Ovary (tissue), 7 donors: ENCODE measurements at regions not wholly inside any gene's neighbourhood (a gene's known extent, or its start where the extent isn't known, plus 50 kb on each side); places are given as distances from the start of the nearest gene placed in this dataset.

Source experiments
- DNase-seq, 5 donors: peaks; one replicate each; pipeline ENCODE4 v3.0.0-alpha.2; 2019 to 2020
- H3K27ac ChIP-seq, 2 donors: fragments of 200-600 bp; one replicate each; pipeline versions ENCODE4 v1.5.1 to v1.8.0; 2019 to 2022
- H3K27me3 ChIP-seq: fragments of 200-600 bp; one replicate; pipeline ENCODE4 v1.8.0; 2022
- H3K36me3 ChIP-seq: fragments of 200-600 bp; sonication (generic); one replicate; pipeline ENCODE4 v1.5.1; 2019
- H3K4me1 ChIP-seq: one replicate; pipeline ENCODE4 v1.8.1; 2013; ENCODE audit warnings: mild to moderate bottlenecking, moderate library complexity; ENCODE audit not compliant: insufficient read depth
- H3K4me3 ChIP-seq: fragments of 200-600 bp; sonication (generic); one replicate; pipeline ENCODE4 v1.5.1; 2017
- H3K9me3 ChIP-seq, 2 donors: fragments of 200-600 bp in 1 of 2; sonication (generic) in 1 of 2; one replicate each; pipeline versions ENCODE4 v1.5.1 to v1.8.1; 2013 to 2019; ENCODE audit warnings: mild to moderate bottlenecking in 1 of 2, moderate library complexity in 1 of 2
- CTCF ChIP-seq, 3 donors: fragments of 450-650 bp in 2 of 3; fragments of 200-600 bp in 1 of 3; IDR thresholded peaks; one replicate each; pipeline versions ENCODE4 v1.5.1 to v1.8.0; 2016 to 2022; ENCODE audit warnings: antibody characterized with exemption in 3 of 3, mild to moderate bottlenecking in 1 of 3
- EP300 ChIP-seq: sonication (generic); formaldehyde crosslinking; IDR thresholded peaks from one replicate; pipeline ENCODE4 v1.6.1; 2017; ENCODE audit warnings: antibody characterized with exemption
- POLR2A ChIP-seq: fragments of 450-650 bp; IDR thresholded peaks from one replicate; pipeline ENCODE4 v1.6.1; 2017; ENCODE audit warnings: antibody characterized with exemption, mild to moderate bottlenecking, moderate library complexity
- WGBS, 3 donors: extraction: QIAGEN DNeasy Blood & Tissue Kit in 1 of 3; methylation state at CpG; one replicate each; pipeline versions ENCODE4 v1.1.5 to v1.1.7; 2013 to 2017; 5-methylcytosine and 5-hydroxymethylcytosine counted together
- intact Hi-C, 4 donors: fragments of 100-400 bp; cut with DNase I; formaldehyde crosslinking; loops; one replicate each; pipeline versions ENCODE4 v1.11.0 to v1.15.1; 2022 to 2023
- donor health status: DM: no; HTN: no; CAD: no; lungs with moderate emphysema.
- donor health status: DM: no; HTN: no; CAD: no.
- donor health status: Bipolar disorder and iron deficiency.
- donor health status: DM: no; HTN: no; CAD: no.
- donor health status: DM: yes; HTN: yes; CAD: no.

- no peak for DNase-seq
- Histone ChIP-seq H3K9me3 (no peaks in the 10 kb centered on the region), H3K27me3 (no peaks in the 10 kb centered on the region), H3K36me3 (no peaks in the 10 kb centered on the region), H3K27ac (no peak overlapping the region), H3K4me3 (no peak overlapping the region), H3K4me1 (no peaks in the 10 kb centered on the region)
- intact Hi-C loops = no loop called here
- TF ChIP-seq EP300 (no peak), CTCF (IDR thresholded peaks at IDR 0.05) (no peak), POLR2A (no peak)
- 92 to 93% (median 92%) methylated on average over 9 of the region's 9 CpGs for WGBS, 3 donors
These were observed 529.5 kb downstream of the LIG4 start for GRCh38 chr13:107685876-107686275.

- 57 to 69% (median 66%) methylated on average over 10 of the region's 10 CpGs for WGBS, 3 donors
- intact Hi-C loops = no loop called here
These were observed 533.7 kb downstream of the LIG4 start for GRCh38 chr13:107681600-107681999.

GRCh38 chr13:107680115-107680514 lies 535.2 kb downstream of the LIG4 start:
- H3K9me3 ChIP-seq = no peaks in the 10 kb centered on the region
- no peak overlapping the region for H3K27ac ChIP-seq
- intact Hi-C loops = no loop called here
- no peak overlapping the region for H3K4me3 ChIP-seq
- H3K4me1 ChIP-seq = no peaks in the 10 kb centered on the region
- H3K27me3 ChIP-seq = no peaks in the 10 kb centered on the region
- TF ChIP-seq EP300 (no peak), POLR2A (no peak), CTCF (IDR thresholded peaks at IDR 0.05) (no peak)
- DNase-seq = no peak
- 63 to 85% (median 75%) methylated on average over 7 of the region's 7 CpGs for WGBS, 3 donors
- no peaks in the 10 kb centered on the region for H3K36me3 ChIP-seq

More at GRCh38 chr13:107681600-107681999, 533.7 kb downstream of the LIG4 start:
- Histone ChIP-seq H3K4me1 (no peaks in the 10 kb centered on the region), H3K9me3 (no peaks in the 10 kb centered on the region), H3K27me3 (no peaks in the 10 kb centered on the region), H3K27ac (no peak overlapping the region), H3K36me3 (no peaks in the 10 kb centered on the region), H3K4me3 (no peak overlapping the region)
- no peak for DNase-seq
- TF ChIP-seq EP300 (no peak), CTCF (IDR thresholded peaks at IDR 0.05) (no peak), POLR2A (no peak)

- Histone ChIP-seq H3K9me3 (no peaks in the 10 kb centered on the region), H3K4me1 (no peaks in the 10 kb centered on the region), H3K27me3 (no peaks in the 10 kb centered on the region), H3K27ac (no peak overlapping the region), H3K4me3 (no peak overlapping the region), H3K36me3 (no peaks in the 10 kb centered on the region)
- WGBS, 3 donors = 67 to 73% (median 67%) methylated on average over 11 of the region's 11 CpGs
- no peak for TF ChIP-seq EP300
- TF ChIP-seq CTCF (IDR thresholded peaks at IDR 0.05) = no peak
- no peak for TF ChIP-seq POLR2A
- no peak for DNase-seq
- intact Hi-C loops = no loop called here
These were observed 537.2 kb downstream of the LIG4 start for GRCh38 chr13:107678075-107678689.
